GM12891 (cell line): ENCODE measurements at regions not wholly inside any gene's neighbourhood (a gene's known extent, or its start where the extent isn't known, plus 50 kb on each side); places are given as distances from the start of the nearest gene placed in this dataset.

Source experiments
- POLR2A ChIP-seq: IDR thresholded peaks from 2 replicates; pipeline ENCODE4 v1.6.1; 2011; ENCODE audit warnings: low read depth, low read length, control low read depth
- POLR2AphosphoS5 ChIP-seq: IDR thresholded peaks from 2 replicates; pipeline ENCODE4 v1.6.1; 2011; ENCODE audit warnings: low read depth, low read length, control low read depth
- POU2F2 ChIP-seq: IDR thresholded peaks from 2 replicates; pipeline ENCODE4 v1.6.1; 2011; ENCODE audit warnings: low read depth, mild to moderate bottlenecking, control low read depth, low read length, moderate library complexity
- SPI1 ChIP-seq: IDR thresholded peaks from 2 replicates; pipeline ENCODE4 v1.6.1; 2011; ENCODE audit warnings: low read depth, low read length, control low read depth
- TAF1 ChIP-seq: IDR thresholded peaks from 2 replicates; pipeline ENCODE4 v1.6.1; 2011; ENCODE audit warnings: low read depth, low read length, control low read depth

GRCh38 chr12:98421316-98421715, 94.1 kb upstream of the TMPO start:
- TF ChIP-seq SPI1 (no peak), POLR2A (no peak), POLR2AphosphoS5 (no peak), TAF1 (no peak), POU2F2 (no peak)
